Dermis microvascular lymphatic vessel endothelial cell (primary cell): ENCODE measurements at regions not wholly inside any gene's neighbourhood (a gene's known extent, or its start where the extent isn't known, plus 50 kb on each side); places are given as distances from the start of the nearest gene placed in this dataset.
"Not testable (repeated sequence)": the region's sequence is repeated elsewhere in the genome, so short reads cannot be mapped to it uniquely, and the experiment has no call there.

Experiments
- DNase-seq, 2 donors: peaks; one replicate each; pipeline versions ENCODE4 v3.0.0 to v3.0.0-alpha.2; 2010; ENCODE audit warnings: low read depth in 2 of 2

DNA sequence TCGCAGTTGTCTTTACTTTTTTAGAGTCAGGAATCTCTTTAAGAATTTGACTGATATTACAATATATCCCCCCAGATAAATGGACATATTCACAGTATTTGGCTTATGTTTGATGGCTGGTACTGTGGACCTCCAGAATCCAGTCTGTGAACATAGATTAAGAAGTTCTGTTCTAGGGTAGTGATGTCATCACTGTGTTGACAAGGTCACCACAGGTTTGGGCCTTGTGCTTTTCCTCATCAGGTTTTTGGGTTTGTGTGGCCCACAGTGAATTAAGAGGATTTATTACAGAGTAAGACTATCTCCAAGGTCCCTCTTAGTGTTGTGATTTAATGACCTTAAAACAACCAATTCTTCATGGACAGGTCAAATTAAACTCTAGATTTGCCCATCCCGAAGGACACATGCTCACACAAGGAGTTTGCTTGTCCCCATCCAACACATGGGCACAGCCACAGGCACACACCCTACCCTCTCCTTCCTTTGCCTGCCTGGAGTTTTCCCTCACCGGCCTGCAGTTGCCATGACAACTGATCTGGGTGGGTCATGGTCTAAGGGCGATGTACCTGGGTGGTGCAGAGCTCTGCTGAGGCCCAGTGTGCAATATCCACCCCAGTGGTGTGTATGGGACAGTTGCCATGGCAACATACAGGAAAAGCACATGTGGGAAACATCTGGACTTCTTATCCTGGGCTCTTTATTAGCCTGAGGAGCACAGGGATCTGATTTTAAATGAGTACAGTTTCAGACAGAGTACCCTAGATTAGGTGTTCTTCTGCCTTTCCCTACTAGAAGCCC lies 98.6 kb downstream of the NAV1 start:
- peak in 1 of 2 donors; percentile 8 for DNase-seq

DNA sequence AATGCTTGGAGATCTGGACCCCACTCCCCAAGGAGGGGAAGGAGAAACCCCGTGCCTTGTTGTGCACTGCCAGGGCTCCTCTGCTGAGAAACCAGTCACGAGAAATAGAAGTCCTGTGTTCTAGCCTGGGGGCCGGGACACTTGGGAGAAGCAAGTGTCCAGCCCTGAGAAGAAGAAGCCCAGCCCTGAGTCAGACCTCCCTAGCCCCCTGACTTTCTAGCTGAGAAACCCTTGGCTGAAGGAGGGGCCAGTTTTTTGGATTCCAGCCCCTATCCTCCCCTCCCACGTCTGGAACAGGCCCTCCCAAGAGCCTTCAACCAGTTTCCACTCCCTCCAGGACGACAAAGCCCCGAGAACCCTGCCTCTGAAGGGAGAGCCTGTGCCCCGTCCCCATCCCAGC lies 100.5 kb downstream of the NAV1 start:
- DNase-seq: no peak

DNA sequence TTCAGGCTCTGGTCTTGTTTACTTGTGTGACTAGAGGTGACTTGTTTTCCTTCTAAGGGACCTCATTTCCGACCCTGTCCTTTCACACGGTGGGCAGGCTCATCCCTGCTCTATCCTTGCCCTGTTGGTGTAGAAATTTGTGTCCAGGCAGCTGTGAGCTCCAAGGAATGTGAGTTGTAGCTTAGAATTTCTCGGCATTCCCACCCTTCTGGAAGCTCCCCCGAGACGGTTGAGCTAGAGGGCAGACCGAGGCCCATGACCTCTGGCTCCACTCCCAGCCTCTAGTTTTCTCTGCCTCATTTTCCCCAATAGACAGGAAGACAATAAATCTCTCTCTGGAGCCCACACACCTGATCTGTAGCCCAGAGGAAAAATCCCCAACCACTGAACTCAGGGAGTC lies 100.9 kb downstream of the NAV1 start:
- no peak for DNase-seq

DNA sequence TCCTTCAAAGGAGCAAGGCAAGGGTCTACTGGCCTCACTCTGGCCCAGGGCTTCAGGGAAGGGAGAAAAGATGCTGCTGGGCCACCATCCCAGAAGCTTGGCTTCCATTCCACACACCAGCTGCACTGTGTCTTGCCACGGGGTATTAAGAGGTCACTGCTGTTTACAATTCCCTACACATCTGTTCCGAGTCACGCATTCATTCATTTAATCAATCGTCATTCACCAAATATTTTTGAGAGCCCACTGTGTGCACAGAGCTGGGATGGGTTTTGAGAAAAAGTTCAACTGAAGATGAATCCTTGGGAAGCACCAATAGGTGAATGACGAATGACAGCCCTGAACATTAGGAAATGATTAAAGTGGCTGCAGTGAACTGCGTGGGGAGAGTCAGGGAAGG lies 101.7 kb downstream of the NAV1 start:
- no peak for DNase-seq

DNA sequence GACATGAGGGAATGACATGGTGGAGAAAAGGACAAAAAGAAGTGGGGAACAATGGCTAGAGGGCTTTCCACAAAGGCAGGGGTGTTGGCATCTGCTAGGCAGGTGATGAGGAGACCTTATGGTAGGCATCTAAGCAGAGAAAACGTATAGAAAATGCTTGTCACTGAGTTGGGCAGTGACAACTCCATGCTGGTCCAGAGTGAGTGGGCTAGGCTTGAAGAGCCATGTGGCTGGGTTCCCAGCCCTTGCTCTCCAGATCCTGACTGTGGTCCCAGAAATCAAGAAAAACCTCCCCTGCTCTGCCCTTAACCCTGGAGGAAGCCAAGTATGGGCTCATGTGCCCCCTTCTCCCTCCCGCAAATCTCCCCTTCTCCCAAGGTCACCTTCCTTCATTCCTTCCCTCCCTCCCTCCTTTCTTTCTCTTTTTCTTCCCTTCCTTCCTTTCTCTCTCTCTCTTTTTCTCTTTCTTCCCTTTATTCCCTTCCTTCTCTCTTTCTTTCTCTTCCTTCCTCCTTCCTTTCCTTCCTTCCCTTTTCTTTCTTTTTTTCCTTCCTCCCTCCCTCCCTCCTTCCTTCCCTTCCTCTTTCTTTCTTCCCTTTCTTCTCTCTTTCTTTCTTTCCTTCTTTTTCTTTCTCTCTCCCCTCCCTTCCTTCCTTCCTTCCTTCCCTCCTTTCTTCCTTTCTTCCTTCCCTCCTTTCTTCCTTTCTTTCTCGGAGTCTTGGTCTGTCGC lies 102.8 kb downstream of the NAV1 start:
- no peak for DNase-seq

DNA sequence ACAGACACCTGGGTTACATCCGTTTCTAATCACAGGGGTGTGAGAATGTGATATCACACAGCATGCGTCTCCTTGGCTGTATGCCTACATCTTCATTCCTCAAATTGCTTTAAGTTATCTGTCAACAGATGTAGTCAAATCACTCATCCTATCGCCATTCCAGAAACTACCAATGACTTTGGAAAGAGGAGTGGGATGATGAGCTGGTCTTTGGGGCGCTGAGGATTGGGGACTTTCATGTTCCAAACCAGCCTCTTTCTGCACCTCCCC lies 104.8 kb downstream of the NAV1 start:
- no peak for DNase-seq

DNA sequence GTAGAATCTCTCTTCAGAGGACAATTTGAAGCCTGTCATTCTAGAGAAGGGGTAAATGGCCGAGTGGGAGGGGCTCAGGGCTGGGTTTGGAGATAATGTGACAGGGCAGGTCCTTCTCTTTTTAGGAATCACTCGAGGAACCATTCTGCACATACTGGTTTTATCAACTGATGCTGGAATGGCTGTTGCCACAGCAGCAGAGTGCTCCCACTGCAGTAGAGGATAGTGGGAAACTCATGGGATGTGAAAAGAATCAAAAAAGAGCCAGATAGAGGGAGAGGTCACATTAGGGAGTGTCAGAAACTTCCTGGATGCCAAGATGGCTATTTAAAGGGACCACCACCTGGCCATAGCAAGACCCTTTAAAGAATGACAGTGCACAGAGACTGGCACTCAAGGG lies 105.3 kb downstream of the NAV1 start:
- DNase-seq: no peak

DNA sequence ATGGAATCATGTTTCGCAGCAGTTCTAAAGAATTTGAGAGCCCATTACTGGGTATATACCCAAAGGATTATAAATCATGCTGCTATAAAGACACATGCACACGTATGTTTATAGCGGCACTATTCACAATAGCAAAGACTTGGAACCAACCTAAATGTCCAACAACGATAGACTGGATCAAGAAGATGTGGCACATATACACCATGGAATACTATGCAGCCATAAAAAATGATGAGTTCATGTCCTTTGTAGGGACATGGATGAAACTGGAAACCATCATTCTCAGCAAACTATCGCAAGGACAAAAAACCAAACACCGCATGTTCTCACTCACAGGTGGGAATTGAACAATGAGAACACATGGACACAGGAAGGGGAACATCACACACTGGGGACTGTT lies 106.1 kb downstream of the NAV1 start:
- DNase-seq: not testable (repeated sequence)

DNA sequence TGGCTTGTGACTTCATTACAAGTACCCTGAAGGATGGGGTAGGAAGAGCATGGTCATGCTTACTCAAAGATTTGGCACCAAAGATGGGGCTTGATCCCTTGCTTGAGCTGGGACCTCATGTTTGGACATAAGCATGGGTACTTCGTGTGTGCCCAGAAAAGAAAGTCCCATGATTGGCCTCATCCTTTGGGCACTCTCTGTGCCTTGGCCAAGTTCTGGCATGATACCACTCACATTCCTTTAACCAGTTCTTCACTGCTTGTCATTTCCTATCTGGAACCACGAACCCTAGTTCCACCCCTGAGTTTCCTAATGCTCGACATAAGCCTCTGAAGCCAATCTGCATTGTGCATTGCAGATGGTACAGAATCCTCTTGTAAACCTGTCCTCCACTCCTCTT lies 107.0 kb downstream of the NAV1 start:
- DNase-seq: no peak

DNA sequence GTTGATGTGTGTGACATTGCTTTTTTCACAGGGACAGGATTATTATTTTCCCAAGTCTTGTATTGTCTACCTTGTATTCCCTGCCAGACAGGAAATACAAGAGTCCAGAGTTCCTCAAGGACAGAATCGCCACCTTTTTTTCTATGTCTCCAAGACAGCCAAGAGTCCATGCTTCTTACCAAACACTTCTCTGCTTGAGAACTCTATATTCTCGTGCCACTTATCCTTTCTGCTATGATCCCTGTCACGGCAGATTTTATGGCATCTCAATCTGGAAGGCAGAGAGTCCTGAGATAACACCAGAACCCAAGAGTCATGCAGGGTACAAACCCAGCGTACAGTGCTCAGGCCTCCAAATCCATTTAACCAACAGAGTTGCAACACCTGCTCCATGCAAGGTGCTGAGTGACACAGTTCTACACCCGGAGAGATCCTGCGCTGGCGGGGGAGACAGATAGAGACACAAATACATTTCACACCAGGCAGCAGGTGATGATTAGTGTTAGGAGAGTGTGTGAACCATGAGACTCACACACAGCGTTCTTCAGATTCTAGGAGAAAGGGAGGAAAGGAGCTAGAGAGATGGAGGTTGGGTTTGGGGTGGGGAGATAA lies 107.6 kb downstream of the NAV1 start:
- DNase-seq: no peak

DNA sequence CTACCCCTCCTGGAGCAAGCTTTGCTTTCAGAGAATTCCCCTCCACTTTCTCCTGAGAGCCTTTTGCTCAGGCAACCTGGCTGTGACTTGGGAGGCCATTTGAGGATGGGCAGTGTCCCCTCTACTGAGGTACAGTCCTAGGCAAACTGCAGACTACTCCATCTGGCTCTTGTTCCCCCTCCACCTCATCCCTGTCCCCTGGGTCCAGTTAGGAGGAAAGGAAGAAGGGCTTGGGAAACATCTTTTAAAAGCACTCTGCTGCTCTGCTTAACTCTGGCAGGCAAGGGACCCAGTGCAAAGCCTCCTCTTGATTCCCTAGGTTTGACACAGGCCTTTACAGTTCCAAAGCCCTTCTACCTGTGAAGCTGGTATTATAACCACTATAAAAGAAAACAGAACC lies 108.2 kb downstream of the NAV1 start:
- no peak for DNase-seq

DNA sequence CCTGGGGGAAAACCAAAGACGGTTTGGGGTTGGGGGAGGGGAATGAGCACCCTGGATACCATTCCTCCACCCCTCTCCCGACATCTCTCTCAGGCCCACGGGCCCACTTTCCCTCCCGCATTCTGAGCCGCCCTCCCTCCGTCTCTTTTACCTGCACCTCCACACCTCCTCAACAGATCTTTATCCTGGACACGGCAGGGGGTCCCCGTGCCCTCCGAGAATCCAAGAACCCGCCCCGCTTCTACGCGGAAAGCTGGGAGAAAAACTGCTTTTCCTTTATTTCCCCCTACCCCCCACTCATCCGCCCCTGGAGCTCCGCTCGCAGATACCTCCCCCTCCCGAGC lies 108.8 kb downstream of the NAV1 start:
- DNase-seq: no peak

DNA sequence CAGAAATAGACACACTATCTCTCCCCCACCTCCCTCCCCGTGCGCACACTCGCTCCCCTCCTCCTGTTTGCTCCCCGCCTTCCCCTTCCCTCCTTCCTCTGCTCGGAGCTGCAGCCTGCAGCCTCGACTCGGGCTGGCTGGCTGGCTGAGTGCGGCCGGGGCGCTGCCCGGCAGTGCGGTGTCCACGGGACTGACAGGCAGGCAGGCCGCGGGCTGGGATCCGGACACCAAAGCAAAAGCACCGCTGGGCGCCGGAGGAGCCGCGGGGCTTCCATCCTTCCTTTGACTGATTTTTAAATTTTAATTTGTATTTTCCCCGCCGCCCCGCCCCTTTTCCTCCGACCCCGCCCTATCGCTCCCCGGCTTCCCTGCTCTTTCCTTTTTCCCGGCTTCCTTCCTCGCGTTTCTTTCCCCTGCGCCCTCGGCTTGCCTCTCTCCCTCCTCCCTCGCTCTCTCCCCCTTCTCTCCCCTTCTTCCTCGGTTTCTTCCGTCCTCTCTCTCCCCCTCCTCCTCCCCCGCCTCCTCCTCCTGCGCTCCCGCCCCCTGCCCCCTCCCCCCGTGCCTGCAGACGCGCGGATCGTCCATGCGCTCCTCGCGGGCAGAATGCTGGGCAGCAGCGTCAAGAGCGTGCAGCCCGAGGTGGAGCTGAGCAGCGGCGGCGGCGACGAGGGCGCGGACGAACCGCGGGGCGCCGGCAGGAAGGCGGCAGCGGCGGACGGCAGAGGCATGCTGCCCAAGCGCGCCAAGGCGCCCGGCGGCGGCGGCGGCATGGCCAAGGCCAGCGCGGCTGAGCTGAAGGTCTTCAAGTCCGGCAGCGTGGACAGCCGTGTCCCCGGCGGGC lies 109.4 kb downstream of the NAV1 start:
- DNase-seq: peak in 1 of 2 donors; percentile 69

DNA sequence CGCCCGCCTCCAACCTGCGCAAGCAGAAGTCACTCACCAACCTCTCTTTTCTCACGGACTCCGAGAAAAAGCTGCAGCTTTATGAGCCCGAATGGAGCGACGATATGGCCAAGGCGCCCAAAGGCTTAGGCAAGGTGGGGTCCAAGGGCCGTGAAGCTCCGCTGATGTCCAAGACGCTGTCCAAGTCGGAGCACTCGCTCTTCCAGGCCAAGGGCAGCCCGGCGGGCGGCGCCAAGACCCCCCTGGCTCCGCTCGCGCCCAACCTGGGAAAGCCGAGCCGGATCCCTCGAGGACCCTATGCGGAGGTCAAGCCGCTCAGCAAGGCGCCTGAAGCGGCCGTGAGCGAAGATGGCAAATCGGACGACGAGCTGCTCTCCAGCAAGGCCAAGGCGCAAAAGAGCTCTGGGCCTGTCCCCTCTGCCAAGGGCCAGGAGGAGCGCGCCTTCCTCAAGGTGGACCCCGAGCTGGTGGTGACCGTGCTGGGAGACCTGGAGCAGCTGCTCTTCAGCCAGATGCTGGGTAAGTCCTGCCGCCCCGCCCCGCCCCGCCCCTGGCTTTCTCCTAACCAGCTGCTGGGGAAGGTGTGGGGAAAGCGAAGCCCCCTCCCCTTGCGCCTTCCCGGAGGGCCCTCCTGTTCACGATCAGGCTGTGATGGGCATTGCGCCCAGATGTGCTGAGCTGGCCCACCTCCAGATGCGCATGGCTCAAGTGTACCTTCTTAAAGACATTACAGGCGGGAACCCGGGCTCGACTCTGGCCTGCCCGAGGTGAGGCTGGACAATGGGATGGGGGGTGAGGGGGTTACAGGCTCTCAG lies 110.2 kb downstream of the NAV1 start:
- DNase-seq: peak in 1 of 2 donors; percentile 7

DNA sequence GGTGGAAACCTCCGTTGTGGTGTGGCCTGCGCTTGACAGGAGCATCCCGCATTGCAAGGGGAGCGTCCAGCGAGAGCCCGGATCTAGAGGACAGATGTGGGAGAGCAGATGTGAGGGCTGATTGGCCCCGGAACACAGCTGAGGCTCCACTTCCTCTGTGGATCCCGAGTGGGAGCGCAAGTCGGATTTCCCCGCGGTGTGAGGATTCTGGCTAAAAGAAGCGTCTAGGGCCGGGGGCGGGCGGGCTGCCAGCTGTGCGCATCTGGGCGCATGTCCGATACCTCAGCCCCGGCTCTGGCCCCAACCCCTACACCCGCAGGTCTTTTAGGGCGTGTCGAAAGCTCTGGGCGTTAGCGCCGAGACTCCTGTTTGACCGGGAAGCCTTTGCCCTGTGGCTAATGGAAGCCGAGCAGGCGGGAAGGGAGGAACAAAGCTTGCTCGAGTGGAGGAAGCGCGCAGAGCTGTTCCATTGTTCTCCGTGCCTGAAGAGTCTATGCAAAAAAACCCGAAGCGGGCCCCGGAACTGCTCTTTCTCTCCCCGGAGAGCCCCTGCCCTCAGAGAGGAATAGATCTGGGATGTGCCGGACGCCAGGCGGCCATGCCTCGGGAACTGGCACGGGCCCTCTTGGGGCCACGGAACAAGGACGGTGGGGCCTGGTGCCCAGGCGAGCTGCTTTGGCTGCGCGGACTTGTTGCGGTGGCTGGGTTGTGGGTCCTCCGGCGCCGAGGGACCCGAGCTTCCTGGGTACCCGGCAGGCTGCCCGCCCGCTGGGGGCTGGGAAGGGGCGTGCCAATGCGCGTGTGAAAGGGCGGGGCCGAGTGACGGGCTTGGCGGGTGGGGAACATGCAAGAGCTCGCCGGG lies 111.1 kb downstream of the NAV1 start:
- peak in 1 of 2 donors; percentile 58 for DNase-seq

DNA sequence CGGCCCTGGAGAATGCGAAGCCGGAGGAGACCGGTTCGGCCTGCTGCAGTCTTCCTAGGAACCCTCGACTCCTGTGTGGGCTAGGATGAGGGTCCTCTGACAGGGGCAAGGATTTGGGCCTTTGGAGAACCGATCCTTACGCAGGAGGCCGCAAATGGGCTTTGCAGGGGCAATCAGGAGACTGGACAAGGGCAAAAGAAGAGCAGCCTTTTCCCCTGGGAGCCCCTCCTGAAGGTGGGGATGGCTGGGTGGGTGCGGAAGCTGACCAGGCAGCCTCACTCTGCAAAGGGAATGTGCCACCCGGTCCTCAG lies 111.7 kb downstream of the NAV1 start:
- DNase-seq: no peak

DNA sequence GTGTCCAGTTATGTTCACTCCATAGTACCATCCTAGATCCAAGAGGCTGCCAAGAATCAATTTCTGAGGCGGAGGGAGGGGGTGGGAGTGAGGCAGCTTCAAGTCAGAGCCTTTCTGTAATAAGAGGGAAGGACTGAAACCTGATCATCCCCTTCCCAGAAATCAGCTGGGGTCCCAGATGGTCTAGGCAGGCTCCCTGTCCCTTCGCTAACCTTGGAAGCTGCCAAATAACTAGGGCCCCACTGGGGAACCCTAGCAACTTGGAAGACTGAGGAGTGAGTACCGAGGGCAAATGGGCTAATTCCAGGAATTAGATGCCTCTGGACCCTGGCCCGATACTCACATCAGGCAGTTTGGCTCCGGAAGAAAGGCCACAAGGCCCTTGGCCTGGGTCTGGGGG lies 113.3 kb downstream of the NAV1 start:
- DNase-seq: no peak

DNA sequence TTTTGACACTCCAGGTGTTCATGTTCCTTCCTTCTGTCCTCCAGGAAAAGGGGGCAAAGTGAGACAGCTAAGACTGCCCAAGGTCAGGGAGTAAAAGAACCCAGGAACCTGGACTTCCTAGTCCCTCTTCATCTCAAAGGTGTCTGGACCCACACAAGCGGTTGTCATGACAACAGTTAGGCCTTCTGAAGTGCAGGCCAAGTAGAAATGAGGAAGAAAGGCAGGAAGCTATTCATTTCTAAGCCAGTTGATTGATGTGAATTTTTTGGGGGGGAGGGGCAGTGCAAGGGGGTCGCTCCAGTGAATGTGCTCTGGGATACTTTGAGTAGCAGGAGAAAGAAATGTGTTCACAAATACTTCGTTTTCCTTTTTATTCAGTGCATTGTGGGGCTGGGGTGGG lies 114.3 kb downstream of the NAV1 start:
- DNase-seq: peak in 1 of 2 donors; percentile 13

DNA sequence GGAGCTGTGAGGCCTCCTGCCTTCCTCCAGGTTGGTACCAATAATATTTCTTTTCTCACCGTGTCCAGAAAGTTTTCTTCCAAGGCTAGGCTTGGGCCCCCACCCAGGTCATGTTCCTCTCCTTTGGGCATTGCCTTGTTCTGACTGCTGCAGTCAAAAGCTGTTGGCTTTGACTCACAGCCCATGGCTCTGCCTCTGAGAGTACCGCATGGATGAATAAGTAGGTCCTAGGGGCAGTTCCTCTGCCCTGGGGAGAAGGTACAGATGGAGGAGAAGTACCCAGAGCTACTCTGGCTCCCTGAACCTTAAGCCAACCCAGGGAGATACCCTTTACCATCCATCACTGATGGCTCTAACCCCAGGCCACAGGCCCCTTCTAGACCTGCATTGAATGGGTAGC lies 115.0 kb downstream of the NAV1 start:
- DNase-seq: no peak

DNA sequence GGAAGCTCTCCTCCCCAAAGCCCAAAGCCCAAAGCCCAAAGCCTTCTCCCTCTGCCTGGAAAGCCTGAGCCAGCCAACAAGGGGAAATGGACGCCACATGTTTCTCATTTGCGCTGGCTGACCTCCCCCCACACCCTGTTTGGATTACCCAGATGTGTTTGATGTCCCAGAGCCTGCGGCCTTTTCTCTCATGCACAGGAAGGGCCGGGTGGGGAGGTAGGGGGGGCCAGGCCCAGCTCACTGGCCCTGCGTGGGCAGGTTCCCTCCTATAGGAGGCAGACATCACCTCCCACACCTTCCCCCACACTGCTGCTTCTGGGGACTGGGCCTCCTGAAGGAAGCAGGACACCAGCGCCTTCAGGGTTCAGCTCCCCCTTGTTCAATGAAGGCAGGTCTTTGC lies 116.3 kb downstream of the NAV1 start:
- DNase-seq: no peak

DNA sequence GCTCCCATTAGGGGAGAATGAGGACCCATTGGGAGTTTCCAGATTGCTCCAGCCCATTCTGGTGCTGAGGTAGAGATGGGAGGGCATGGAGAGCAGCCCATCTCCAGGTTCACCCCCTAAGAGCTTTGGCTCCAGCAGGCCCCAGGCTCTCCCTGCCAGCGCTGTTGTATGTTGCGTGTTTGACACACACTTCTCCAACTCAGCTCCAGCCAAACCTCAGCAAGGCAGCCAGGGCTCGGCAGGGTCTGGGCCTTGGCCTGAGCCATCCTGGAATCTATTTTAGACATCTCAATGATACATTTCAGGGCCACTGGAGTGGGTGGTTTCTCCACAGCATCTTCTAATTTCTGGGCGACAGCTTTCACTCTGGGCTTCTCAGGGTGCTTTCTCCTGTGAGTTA lies 117.0 kb downstream of the NAV1 start:
- no peak for DNase-seq
